GM12873 (cell line): ENCODE measurements at regions not wholly inside any gene's neighbourhood (a gene's known extent, or its start where the extent isn't known, plus 50 kb on each side); places are given as distances from the start of the nearest gene placed in this dataset.

Source experiments
- CTCF ChIP-seq: IDR thresholded peaks from 2 replicates; pipeline ENCODE4 v1.5.1; 2012; ENCODE audit warnings: low read depth, mild to moderate bottlenecking, moderate library complexity, low read length, control low read depth; ENCODE audit not compliant: insufficient read depth; ENCODE audit errors: missing control alignments

GRCh38 chr2:107558295-107558694 lies 268.4 kb upstream of the RGPD4 start:
- no peak for TF ChIP-seq CTCF

- no peak for TF ChIP-seq CTCF
Observed at GRCh38 chr2:107569496-107569895, 257.2 kb upstream of the RGPD4 start.

GRCh38 chr2:107570876-107571275 lies 255.8 kb upstream of the RGPD4 start:
- no peak for TF ChIP-seq CTCF

- TF ChIP-seq CTCF: peak; percentile 21
Observed at GRCh38 chr2:107572890-107573289, 253.8 kb upstream of the RGPD4 start.

- TF ChIP-seq CTCF: no peak
Observed at GRCh38 chr2:107576991-107577390, 249.7 kb upstream of the RGPD4 start.

- no peak for TF ChIP-seq CTCF
Observed at GRCh38 chr2:107582487-107582886, 244.2 kb upstream of the RGPD4 start.

GRCh38 chr2:107584577-107584976 lies 242.1 kb upstream of the RGPD4 start:
- no peak for TF ChIP-seq CTCF

- no peak for TF ChIP-seq CTCF
Observed at GRCh38 chr2:107585851-107586250, 240.8 kb upstream of the RGPD4 start.
